ENCODE measurements at regions not wholly inside any gene's neighbourhood (a gene's known extent, or its start where the extent isn't known, plus 50 kb on each side); places are given as distances from the start of the nearest gene placed in this dataset.

GRCh38 chr2:66239655-66240054 is 195.3 kb upstream of the MEIS1 start (continued):
- TF ChIP-seq AFF4 (CRISPR knock-in tag; IDR thresholded peaks at IDR 0.05; ENCODE audit: borderline replicate concordance) (no peak), ZNF396 (CRISPR knock-in tag; IDR thresholded peaks at IDR 0.05; ENCODE audit: borderline replicate concordance) (no peak), NFE2L1 (CRISPR knock-in tag; IDR thresholded peaks at IDR 0.05) (no peak)
- TF ChIP-seq, protein P1, sequence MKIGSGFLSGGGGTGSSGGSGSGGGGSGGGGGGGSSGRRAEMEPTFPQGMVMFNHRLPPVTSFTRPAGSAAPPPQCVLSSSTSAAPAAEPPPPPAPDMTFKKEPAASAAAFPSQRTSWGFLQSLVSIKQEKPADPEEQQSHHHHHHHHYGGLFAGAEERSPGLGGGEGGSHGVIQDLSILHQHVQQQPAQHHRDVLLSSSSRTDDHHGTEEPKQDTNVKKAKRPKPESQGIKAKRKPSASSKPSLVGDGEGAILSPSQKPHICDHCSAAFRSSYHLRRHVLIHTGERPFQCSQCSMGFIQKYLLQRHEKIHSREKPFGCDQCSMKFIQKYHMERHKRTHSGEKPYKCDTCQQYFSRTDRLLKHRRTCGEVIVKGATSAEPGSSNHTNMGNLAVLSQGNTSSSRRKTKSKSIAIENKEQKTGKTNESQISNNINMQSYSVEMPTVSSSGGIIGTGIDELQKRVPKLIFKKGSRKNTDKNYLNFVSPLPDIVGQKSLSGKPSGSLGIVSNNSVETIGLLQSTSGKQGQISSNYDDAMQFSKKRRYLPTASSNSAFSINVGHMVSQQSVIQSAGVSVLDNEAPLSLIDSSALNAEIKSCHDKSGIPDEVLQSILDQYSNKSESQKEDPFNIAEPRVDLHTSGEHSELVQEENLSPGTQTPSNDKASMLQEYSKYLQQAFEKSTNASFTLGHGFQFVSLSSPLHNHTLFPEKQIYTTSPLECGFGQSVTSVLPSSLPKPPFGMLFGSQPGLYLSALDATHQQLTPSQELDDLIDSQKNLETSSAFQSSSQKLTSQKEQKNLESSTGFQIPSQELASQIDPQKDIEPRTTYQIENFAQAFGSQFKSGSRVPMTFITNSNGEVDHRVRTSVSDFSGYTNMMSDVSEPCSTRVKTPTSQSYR (CRISPR knock-in tag; IDR thresholded peaks at IDR 0.05), result no peak

- ChIA-PET POLR2A (no interaction called here), CTCF (no interaction called here)
- no peak for DNase-seq (ENCODE audit: low spot score)
- no peaks in the 10 kb centered on the region for H3K9me3 Mint-ChIP-seq
- no peak overlapping the region; the same call in 1 of the 2 replicates for H3K27ac Mint-ChIP-seq
- no peaks in the 10 kb centered on the region for H3K27me3 Mint-ChIP-seq (ENCODE audit: low read depth)
- no peak overlapping the region for H3K4me3 Mint-ChIP-seq
- no peak for TF ChIP-seq EMX1 (CRISPR knock-in tag; IDR thresholded peaks at IDR 0.05)
- TF ChIP-seq SP1 (CRISPR knock-in tag; conservative IDR thresholded peaks at IDR 0.05), result no peak
- no peak for TF ChIP-seq MXD4 (CRISPR knock-in tag; IDR thresholded peaks at IDR 0.05; ENCODE audit: borderline replicate concordance)
- no peak for TF ChIP-seq ETV6 (CRISPR knock-in tag; IDR thresholded peaks at IDR 0.05)
- TF ChIP-seq NR3C1 (CRISPR knock-in tag; conservative IDR thresholded peaks at IDR 0.05; ENCODE audit: low read depth), result no peak
- TF ChIP-seq ZNF219 (CRISPR knock-in tag; IDR thresholded peaks at IDR 0.05; ENCODE audit: borderline replicate concordance), result no peak
- no peak for TF ChIP-seq FOXJ3 (CRISPR knock-in tag; IDR thresholded peaks at IDR 0.05; ENCODE audit: borderline replicate concordance)
- no peak for ATAC-seq
- H3K36me3 Mint-ChIP-seq, result no peaks in the 10 kb centered on the region
- peaks cover 25% of the 10 kb centered on the region for H3K4me1 Mint-ChIP-seq
These were observed 197.0 kb upstream of the MEIS1 start for GRCh38 chr2:66237803-66238379.

DNA sequence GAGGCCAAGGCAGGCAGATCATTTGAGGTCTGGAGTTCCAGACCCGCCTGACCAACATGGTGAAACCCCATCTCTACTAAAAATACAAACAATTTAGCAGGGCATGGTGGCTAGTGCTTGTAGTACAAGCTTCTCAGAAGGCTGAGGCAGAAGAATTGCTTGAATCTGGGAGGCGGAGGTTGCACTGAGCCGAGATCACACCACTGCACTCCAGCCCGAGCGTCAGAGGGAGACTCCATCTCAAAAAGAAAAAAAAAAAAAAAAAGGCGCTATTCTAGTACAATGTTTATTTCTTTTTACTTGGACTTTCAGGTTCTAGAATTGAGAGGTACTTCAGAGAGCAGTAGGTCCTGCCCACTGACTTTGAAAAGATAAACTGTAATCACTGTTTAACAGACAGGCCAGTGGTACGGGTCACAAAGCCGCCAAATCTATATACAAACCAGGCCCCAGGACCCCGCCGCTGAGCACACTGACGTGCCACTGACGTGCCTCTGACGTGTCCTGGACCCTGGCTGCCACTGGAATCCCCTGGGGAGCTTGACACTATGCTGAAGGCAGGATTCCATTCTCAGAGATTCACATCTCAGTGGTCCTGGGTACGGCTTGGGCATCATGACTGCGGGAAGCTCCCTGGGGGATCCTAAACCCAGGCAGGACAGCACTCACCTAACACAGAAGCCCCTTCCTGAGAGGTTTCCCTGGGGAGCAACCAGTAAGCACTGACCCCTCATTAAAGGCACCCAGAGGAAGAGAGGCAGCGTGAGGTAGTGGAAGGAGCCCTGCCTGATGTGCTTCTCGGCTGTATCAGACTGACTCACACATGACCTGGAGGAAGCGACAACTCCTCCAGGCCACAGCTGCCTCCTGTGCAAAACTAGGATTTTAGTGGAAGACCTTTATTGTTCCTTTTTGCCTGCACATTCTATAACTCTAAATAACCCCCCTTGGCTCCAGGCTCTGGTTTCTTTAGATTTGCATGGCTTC is 197.8 kb upstream of the MEIS1 start:
- ChIA-PET CTCF (no interaction called here), POLR2A (no interaction called here)
- no peaks in the 10 kb centered on the region for H3K36me3 Mint-ChIP-seq
- H3K27me3 Mint-ChIP-seq (ENCODE audit: low read depth), result no peaks in the 10 kb centered on the region
- ATAC-seq (peak; percentile 22; the same call in 1 of the 2 replicates), DNase-seq (ENCODE audit: low spot score) (no peak)
- no peak overlapping the region for H3K27ac Mint-ChIP-seq
- H3K9me3 Mint-ChIP-seq, result no peaks in the 10 kb centered on the region
- no peak overlapping the region for H3K4me3 Mint-ChIP-seq
- H3K4me1 Mint-ChIP-seq, result peaks cover 25% of the 10 kb centered on the region
- TF ChIP-seq E2F5 (CRISPR knock-in tag; IDR thresholded peaks at IDR 0.05) (no peak), FOXK1 (CRISPR knock-in tag; IDR thresholded peaks at IDR 0.05) (no peak), GTF2I (CRISPR knock-in tag; conservative IDR thresholded peaks at IDR 0.05) (no peak), ARID4B (CRISPR knock-in tag; IDR thresholded peaks at IDR 0.05; ENCODE audit: borderline replicate concordance) (no peak), OVOL2 (CRISPR knock-in tag; IDR thresholded peaks at IDR 0.05; ENCODE audit: borderline replicate concordance) (no peak), ZNF317 (CRISPR knock-in tag; IDR thresholded peaks at IDR 0.05; ENCODE audit: borderline replicate concordance, low read depth) (no peak), EMX1 (CRISPR knock-in tag; IDR thresholded peaks at IDR 0.05) (no peak)
- TF ChIP-seq, protein P2, sequence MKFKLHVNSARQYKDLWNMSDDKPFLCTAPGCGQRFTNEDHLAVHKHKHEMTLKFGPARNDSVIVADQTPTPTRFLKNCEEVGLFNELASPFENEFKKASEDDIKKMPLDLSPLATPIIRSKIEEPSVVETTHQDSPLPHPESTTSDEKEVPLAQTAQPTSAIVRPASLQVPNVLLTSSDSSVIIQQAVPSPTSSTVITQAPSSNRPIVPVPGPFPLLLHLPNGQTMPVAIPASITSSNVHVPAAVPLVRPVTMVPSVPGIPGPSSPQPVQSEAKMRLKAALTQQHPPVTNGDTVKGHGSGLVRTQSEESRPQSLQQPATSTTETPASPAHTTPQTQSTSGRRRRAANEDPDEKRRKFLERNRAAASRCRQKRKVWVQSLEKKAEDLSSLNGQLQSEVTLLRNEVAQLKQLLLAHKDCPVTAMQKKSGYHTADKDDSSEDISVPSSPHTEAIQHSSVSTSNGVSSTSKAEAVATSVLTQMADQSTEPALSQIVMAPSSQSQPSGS (CRISPR knock-in tag; IDR thresholded peaks at IDR 0.05; ENCODE audit: borderline replicate concordance, low read depth), result no peak

Data from WTC11 (cell line).